HG03354 (cell line): ENCODE measurements at regions not wholly inside any gene's neighbourhood (a gene's known extent, or its start where the extent isn't known, plus 50 kb on each side); places are given as distances from the start of the nearest gene placed in this dataset.
"Not testable (repeated sequence)": the region's sequence is repeated elsewhere in the genome, so short reads cannot be mapped to it uniquely, and the experiment has no call there.

Experiments
- ATAC-seq: cut with Tn5 transposase; IDR thresholded peaks from one replicate; pipeline ENCODE4 v1.9.1; 2021; ENCODE audit warnings: mild to moderate bottlenecking; ENCODE audit not compliant: unreplicated experiment, poor library complexity, severe bottlenecking

DNA sequence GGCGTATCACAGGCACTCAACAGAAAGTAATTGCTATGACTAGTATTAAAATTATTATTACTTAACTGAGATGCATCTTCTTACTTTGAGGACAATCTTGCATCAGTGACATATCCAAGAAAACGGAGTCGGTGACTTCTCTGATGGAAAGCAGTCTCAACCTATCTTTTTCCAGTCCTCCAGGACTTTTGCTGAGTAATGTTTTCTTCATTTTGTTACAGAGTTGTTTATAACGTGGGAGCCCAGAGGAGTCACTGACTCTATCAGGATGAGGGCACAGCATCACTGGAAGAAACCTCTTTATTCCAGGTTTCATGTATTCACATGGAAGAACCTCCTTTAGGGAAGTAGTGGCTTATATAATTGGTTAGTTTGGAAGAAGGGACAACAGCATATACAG lies 51.5 kb upstream of the MELK start:
- no peak for ATAC-seq

DNA sequence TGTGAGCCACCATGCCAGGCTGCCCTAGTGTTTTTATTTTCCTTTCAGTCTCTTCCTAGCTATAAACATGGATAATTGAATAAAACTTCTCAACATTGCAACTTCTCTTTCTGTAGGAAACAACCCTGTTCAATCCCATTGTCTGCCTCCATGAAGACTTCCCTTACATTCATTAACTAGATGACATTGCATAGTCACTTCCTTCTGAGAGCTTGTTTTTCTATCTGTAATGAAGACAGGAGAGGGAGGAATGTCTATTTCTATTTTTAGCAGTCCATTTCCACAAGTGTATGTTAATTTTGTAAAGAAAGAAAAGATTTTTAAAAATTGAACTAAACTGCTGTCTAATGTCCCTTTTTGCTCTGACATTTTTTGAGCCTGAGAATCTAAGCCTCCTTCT lies 55.6 kb upstream of the MELK start:
- ATAC-seq, result no peak

DNA sequence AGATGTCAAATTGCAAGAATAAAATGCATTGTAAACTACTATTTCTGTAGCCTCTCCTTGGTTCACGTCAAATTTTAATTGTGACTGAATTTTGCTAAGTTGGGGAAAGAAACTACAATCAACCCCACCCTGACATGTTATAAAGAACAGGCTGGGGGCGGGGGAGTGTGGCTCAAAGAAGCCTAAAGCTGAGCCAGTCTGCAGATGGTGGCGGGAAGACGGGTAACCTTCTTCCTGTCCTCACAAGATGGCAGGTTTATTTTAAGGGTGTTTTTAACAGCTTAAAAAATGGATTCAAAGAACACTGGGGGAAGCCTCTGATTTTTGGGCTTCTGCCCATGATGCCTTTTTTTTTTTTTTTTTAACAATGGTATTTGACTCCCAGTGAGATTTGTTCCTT lies 68.5 kb upstream of the MELK start:
- no peak for ATAC-seq

DNA sequence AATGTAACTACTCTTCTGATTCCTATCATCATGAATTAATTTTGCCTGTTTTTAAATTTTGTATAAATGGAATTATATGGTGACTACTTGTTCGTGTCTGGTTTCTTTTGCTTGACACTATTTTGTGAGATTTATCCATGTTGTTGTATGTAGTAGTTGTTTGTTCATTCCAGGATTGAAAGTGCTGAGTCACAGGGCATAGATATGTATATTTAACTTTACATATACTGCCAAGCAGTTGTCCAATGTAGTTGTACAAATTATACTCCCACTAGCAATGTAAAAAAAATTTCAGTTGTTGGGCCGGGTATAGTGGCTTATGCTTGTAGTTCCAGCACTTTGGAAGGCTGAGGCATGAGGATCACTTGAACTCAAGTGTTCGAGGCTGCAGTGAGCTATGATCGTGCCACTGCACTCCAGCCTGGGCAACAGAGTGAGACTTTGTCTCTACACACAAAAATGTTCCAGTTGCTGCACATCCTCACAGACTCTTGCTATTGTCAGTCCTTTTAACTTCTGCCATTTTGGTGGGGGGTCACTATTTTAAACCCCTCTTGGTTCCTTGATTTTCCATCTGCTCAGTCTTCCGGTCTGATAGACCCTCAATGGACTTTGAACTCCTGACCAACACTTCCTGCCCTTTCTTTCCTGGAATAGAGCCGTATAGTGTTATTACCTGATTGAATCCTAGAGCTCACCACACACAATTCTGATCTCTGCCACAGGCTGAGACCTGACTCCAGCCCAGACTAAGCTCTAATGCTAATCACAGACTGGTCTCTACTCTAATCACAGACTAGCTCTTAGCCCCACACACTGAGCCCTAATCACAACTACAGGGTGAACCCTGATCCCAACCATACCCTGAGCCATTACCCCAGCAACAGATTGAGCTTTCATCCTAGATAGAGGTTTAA lies 69.3 kb upstream of the MELK start:
- ATAC-seq, result no peak

DNA sequence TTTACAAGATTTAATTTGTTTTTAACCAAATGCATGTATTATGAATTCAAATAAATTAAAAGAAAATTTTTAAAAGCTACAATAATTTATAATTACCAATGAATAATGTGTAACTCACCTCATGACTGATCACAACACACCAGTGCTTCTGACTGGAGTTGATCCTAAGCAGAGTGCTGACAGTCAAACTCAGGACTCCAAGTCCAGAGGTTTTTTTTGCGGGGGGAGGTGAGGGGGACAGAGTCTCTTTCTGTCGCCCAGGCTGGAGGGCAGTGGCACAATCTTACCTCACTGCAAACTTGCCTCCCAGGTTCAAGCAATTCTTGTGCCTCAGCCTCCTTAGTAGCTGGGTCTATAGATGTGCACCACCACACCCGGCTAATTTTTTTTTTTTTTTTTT lies 71.0 kb upstream of the MELK start:
- no peak for ATAC-seq

DNA sequence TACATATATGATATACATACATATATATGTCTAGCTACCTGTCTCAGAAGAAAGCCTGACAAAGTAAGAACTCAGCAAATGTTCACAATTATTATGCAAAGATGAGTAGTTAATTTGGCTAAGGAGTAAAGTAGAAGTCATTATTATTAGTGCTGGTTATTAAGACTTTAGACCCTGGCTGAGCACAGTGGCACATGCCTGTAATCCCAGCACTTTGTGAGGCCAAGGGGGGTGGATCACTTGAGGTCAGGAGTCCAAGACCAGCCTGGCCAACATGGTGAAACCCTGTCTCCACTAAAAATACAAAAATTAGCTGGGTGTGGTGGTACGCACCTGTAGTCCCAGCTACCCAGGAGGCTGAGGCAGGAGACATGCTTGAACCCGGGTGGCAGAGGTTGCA lies 71.8 kb upstream of the MELK start:
- ATAC-seq, result not testable (repeated sequence)

DNA sequence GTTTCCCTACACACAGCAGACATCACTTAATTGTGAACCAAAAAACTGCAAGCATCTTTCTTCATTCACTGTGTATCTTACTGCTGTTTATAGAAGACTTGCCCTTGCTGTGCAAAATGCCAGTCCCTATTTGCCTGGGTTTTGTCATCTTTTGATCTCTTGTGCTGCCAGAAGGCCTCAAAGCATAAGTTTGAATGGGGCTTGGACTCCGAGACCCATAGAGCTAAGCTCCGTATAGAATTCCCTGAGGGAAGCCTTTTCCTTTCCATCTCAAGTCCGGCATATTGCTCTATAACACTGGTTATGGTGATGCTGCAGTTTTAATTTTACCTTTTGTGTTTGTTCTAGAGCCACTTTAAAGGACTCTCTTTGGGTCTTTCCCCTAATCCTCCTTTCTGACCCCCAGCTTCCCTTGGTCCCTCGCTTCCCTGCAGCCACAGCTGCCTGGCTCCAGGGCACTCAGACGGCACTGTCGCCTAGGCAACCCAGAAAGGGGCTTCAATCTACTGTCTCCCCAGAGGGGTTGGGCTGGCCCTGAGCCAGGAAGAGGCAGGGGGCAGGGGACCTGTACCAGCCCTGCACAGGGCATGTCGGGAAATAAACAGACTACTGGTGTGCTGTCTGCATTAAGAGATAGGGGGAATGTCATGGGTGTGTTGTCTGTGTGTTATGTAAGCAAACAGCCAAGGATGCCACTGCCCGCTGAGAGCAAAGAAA lies 73.4 kb upstream of the MELK start:
- ATAC-seq, result no peak

DNA sequence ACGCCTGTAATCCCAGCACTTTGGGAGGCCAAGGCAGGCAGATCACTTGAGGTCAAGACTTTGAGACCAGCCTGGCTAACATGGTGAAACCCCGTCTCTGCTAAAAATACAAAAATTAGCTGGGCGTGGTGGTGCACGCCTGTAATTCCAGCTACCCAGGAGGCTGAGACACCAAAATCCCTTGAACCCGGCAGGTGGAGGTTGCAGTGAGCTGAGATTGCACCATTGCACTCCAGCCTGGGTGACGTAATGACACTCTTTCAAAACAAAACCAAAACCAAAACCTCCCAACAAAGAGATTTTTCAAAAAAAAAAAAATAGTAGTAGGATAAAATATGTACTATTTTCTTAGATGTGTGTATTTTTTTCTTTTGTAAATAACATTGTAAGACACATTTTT lies 79.1 kb upstream of the MELK start:
- not testable (repeated sequence) for ATAC-seq

DNA sequence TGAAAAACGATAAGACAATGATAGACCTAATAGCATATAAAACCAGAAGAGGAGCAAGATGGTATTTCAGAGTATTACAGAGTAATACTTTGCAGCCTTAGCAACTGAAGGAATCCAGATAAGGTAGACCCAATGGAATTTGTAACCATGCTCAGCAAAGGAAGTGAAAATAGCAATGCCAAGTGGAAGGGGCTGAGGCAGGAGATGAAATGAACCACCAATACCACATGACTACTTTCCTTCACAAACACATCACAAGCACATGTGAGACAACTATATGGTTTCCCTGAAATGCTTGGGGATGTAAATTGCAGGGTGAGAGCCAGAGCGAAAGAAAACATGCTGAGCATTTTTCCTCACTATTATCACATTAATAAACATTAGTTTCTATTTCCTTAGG lies 79.8 kb upstream of the MELK start:
- ATAC-seq, result no peak

DNA sequence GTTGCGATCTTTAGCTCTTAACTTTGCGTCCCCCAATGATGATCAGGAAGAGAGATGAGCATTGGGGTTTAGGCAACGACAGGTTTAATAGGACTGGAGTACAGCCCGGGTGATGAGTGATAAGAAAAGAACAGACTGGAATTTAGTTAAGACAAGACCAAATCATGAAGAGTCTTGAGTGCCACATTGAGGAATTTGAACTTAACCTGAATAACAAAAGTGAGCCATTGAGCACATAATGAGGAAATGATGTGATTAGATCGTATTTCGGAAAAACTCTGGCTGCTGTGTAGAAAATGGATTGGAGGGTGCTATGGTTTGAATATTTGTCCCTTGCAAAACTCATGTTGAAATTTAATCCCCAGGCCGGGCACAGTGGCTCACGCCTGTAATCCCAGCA lies 83.2 kb upstream of the MELK start:
- no peak for ATAC-seq

DNA sequence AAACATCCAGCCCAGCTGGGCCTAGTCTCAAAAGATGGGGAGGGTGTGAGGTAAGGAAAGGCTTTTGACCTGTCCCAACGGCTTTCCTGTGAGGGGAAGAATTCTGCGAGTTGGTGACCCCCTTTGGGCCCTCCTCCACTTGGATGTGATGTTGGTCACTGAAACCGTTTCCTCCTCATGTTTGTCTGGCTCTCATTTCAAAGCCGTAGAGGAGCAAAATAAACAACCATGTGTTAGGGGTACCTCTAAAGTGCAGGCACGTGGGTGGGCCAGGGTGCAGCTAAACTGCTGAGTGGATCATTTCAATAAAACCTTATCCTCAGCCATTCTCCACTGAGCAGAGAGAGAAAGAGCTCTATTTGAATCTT lies 84.3 kb upstream of the MELK start:
- ATAC-seq, result no peak

DNA sequence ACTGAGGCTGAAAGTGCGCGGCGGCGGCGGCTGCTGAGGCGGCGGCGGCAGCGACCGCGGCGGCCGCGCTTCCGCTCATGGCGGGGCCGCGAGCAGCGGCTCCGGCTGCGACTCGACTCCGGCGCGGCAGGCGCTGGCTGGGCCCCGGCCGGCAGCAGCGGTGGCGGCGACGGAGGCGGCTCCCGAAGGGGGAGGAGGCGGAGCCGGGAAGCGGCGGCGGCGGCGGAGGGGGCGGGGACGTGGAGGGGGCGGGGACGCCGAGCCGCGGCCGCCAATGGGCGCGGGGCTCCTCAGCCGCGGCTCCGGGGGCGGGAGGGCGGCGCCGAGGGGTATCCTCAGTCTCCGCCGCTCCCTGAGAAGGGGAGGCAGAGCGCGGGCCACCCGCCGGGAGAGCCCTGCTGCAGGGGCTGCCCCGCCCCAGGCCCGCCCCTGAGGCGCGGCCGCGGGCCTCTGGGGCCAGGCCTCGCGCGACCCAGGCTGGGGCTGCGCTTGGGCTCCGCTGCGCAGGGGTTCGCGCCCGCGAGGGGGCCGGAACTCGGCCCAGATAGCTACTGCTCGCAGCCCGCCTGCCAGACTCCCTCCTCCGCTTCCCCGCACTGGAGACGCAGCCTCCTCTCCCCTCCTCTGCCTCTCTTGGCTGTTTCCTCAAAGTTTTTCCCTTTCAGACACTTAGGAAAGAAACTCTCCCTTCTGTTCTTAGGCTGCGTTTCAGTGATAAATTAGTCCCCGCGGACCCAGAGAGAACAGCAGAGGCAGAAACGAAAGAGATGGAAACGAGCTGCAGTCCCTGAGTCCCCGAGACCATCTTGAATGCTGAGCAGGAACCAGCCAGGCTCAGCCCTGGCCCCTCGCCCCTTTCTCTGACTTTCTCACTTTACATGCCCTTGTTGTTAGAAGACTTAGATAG lies 85.0 kb upstream of the MELK start:
- peak; percentile 85 for ATAC-seq

DNA sequence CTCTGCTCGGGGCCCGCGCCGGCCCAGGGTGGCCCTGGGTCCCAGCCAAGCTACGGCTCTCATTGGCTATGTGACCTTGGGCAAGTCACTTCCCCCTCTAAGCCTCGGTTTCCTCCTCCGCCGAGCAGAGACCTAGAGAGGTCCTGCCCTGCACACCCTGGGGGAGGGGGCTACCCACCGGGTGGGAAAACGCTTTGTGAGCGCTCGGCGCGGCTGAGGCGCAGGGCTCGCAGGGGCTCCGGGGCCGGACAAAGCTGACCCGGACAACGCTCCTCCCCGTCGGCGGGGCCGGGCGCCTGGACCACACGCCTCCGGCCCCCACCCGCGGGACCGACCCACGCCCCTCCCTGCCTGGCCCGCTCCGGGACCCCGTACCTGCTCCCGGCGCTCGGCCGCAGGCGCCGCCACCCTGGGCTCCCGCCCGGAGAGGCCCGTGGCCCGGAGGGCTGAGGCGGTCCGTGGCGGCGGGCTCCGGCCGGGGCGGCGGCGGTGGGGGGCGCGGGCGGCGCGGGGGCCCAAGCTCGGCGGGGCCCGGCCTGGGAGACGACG lies 85.7 kb upstream of the MELK start:
- peak; percentile 56 for ATAC-seq

DNA sequence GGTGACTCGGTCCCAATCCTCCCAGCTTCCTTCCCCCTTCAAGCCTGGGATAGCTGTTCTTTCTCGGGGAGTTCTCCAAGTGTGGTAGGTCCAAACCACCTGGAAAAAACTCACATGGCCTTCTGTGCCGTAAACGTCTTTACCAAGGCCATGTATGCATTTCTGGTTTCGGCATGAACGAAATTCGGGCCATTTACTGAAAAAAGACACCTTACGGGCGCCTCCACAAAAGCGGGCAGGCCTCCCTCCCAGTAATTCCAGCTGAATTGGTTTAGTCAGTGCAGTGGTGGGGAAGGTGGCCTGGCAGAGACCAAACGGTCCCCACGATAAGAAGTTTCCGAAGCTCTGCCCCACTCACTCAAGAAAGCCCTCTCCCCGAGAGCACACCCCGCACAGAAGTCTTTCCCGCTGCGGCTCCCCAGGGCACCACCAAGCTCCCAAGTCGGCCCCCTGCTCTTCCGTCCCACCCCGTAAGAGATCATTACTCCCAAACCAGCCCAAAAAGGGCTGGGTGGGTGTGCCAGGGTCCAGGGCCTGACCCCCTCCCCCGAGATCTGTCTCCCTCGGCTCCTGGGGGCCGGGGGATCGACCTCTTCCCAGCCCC lies 86.3 kb upstream of the MELK start:
- peak; percentile 3 for ATAC-seq

DNA sequence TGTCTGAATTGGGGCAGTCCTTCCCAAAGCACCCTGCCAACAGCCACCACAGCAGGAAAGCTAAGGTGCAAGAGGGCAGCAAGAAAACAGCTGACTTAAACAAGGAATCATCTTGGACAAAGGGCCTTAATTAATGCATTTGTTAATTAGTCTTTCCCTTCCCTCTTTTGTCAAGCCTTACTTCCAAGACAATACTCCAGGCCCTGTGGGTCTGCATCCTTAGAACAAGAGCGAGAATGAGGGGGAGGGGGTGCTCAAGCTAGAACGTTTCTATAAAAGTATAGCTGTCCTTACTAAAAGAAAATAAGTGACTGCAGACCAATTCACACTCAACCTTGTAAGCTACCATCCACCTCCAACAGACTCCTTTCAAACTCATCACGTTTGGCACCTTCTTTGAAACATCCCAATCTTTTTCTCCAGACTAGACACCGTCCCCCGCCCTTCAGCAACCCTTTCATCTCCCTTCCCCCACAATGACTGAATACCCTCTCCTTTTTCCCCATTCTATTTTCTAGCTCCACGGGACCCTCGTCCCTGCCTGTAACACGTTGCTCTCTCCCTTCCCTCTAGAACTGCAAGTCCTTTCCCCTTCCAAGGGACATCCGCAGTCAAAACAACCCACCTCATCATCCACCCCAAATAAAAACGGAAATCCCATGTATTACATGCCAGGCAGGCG lies 85.7 kb upstream of the RNF38 start:
- no peak for ATAC-seq

DNA sequence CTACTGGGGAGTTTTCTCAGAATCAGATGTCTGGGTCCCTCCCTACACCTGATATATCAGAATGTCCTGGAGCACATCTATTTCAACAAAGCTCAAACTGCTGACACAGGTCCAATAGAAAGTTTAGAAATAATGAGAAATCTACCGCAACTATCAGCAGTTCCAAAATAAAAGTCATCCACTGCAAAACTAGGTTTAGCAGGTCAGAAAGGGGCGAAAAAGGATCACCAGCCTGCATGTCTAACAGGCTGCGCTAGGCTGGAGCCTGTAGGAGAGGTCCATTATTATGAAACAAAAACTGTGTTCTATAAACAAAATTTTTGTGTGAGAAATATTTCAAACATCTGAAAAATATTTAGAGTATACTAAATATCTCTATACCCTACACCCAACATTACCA lies 84.1 kb upstream of the RNF38 start:
- no peak for ATAC-seq

DNA sequence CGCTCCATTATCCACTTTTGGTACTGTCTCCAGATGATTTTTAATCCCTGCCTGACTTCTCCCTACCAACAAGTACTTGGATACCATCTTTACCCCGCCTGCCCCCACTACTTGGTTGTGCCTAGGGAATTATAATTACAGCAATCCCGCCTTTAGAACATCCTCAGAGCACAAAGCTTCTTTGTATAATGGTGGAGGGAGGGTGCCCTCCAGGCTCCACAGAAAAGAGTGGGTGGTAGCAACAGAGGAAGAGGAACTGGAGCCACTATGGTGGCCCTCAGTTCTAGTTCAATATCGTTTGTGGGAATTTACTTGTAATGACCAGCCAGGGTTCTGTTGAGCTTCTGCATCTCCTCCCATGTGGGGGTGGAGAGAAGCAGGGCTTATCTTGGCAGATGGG lies 79.0 kb upstream of the RNF38 start:
- no peak for ATAC-seq

DNA sequence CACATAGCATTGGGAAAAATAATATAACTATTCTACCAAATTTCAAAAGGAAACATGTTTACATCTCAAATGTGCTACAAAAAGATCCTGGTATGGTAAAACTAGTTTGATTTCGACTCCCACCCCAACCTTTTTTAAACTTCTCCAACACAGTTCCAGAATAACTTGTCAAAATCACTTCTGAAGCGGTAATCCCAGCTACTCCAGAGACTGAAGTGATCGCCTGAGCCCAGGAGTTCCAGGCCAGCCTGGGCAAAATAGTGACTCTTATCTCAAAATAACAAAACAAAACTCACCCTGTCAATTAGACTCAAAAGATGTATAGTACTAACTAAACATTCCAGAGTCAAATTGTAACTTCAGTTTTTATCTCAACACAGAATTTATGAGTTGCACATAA lies 71.3 kb upstream of the RNF38 start:
- ATAC-seq, result no peak

DNA sequence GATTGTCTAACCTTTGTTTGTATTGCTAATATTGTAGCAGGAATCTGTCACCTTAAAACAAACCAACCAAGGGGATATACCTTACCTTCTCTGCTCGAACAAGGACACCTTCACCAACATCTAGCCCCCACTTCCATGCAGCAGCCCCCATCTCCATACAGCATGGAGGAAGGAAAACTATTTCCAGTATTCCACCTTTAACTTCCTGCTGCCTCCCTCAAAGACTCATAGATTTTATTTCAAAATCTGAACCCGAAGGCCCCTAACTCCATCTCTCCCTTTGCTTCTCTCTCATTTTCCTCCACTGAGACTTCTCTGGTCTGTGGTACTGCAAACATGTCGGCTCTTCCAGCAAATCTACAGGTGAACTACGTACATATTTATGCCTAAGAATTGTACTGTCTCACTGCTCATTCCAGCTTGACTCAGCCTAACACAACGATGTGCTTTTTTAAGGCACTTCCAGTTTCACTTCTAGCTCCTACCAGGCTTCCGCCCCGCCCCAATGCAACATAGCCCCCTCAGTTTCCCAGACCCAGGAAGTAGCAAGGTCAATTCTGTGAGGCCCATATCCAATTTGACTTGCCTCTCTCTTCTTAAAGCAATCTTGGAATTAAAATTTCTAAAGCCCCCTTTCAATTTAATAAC lies 70.7 kb upstream of the RNF38 start:
- peak; percentile 92 for ATAC-seq
